Activated naive CD8-positive, alpha-beta T cell treated with anti-CD3 and anti-CD28 coated beads, Interleukin-2, amount 50 U/mL, for 24 hours (primary cell): ENCODE measurements at regions not wholly inside any gene's neighbourhood (a gene's known extent, or its start where the extent isn't known, plus 50 kb on each side); places are given as distances from the start of the nearest gene placed in this dataset.

Source experiments
- ATAC-seq: fragments of 150-1000 bp; cut with Tn5 transposase; one replicate; pipeline ENCODE4 v1.10.0; 2021
- DNase-seq: peaks from one replicate; pipeline ENCODE4 v3.0.0; 2021
- H3K27ac Mint-ChIP-seq: one replicate; pipeline ENCODE4 v1.8.0; 2021; ENCODE audit warnings: mild to moderate bottlenecking, mixed read lengths
- H3K27me3 Mint-ChIP-seq: one replicate; pipeline ENCODE4 v1.8.0; 2021; ENCODE audit warnings: mixed read lengths
- H3K36me3 Mint-ChIP-seq: one replicate; pipeline ENCODE4 v1.8.0; 2021; ENCODE audit warnings: low read depth, mixed read lengths
- H3K4me1 Mint-ChIP-seq: one replicate; pipeline ENCODE4 v1.8.0; 2021; ENCODE audit warnings: mixed read lengths
- H3K4me3 Mint-ChIP-seq: one replicate; pipeline ENCODE4 v1.8.0; 2021; ENCODE audit warnings: mild to moderate bottlenecking, moderate library complexity, mixed read lengths
- H3K9me3 Mint-ChIP-seq: one replicate; pipeline ENCODE4 v1.8.0; 2021; ENCODE audit warnings: mixed read lengths

GRCh38 chrX:15143825-15144121 is 126.1 kb downstream of the ASB9 start:
- H3K9me3 Mint-ChIP-seq = no peaks in the 10 kb centered on the region
- peaks cover 16% of the 10 kb centered on the region for H3K4me1 Mint-ChIP-seq
- H3K4me3 Mint-ChIP-seq = no peak overlapping the region
- DNase-seq (no peak), ATAC-seq (no peak)
- H3K36me3 Mint-ChIP-seq = no peaks in the 10 kb centered on the region
- H3K27me3 Mint-ChIP-seq = no peaks in the 10 kb centered on the region
- H3K27ac Mint-ChIP-seq = no peak overlapping the region

GRCh38 chrX:15143050-15143824 is 126.6 kb downstream of the ASB9 start:
- H3K4me1 Mint-ChIP-seq = peaks cover 16% of the 10 kb centered on the region
- no peaks in the 10 kb centered on the region for H3K36me3 Mint-ChIP-seq
- ATAC-seq (no peak), DNase-seq (peak; percentile 55)
- no peaks in the 10 kb centered on the region for H3K27me3 Mint-ChIP-seq
- H3K27ac Mint-ChIP-seq = peak overlapping the region; percentile 56
- H3K4me3 Mint-ChIP-seq = peak overlapping the region; percentile 46
- no peaks in the 10 kb centered on the region for H3K9me3 Mint-ChIP-seq

- Mint-ChIP-seq H3K27ac (peak overlapping the region; percentile 35), H3K36me3 (no peaks in the 10 kb centered on the region), H3K4me3 (peak overlapping the region; percentile 29), H3K4me1 (peaks cover 16% of the 10 kb centered on the region), H3K27me3 (no peaks in the 10 kb centered on the region), H3K9me3 (no peaks in the 10 kb centered on the region)
- ATAC-seq (peak; percentile 89), DNase-seq (peak; percentile 3)
Measured at GRCh38 chrX:15142084-15142715, 127.7 kb downstream of the ASB9 start.

- ATAC-seq = no peak
- Mint-ChIP-seq H3K36me3 (no peaks in the 10 kb centered on the region), H3K4me3 (no peak overlapping the region), H3K9me3 (no peaks in the 10 kb centered on the region), H3K27me3 (no peaks in the 10 kb centered on the region), H3K4me1 (peaks cover under 1% of the 10 kb centered on the region), H3K27ac (no peak overlapping the region)
- DNase-seq = no peak
Measured at GRCh38 chrX:15136795-15137194, 133.1 kb downstream of the ASB9 start.

- Mint-ChIP-seq H3K9me3 (no peaks in the 10 kb centered on the region), H3K27ac (peak overlapping the region; percentile 44), H3K4me3 (no peak overlapping the region), H3K27me3 (no peaks in the 10 kb centered on the region), H3K36me3 (no peaks in the 10 kb centered on the region), H3K4me1 (peaks cover 7% of the 10 kb centered on the region)
- peak; percentile 68 for ATAC-seq
- no peak for DNase-seq
Measured at GRCh38 chrX:15129412-15129811, 140.5 kb downstream of the ASB9 start.

GRCh38 chrX:15128861-15129260 is 141.0 kb downstream of the ASB9 start:
- H3K4me3 Mint-ChIP-seq = no peak overlapping the region
- DNase-seq (no peak), ATAC-seq (no peak)
- no peaks in the 10 kb centered on the region for H3K27me3 Mint-ChIP-seq
- H3K27ac Mint-ChIP-seq = no peak overlapping the region
- H3K9me3 Mint-ChIP-seq = no peaks in the 10 kb centered on the region
- H3K4me1 Mint-ChIP-seq = peaks cover 7% of the 10 kb centered on the region
- no peaks in the 10 kb centered on the region for H3K36me3 Mint-ChIP-seq

GRCh38 chrX:15127010-15127409 is 142.9 kb downstream of the ASB9 start:
- Mint-ChIP-seq H3K4me1 (peaks cover 7% of the 10 kb centered on the region), H3K4me3 (no peak overlapping the region), H3K9me3 (no peaks in the 10 kb centered on the region), H3K27ac (no peak overlapping the region), H3K36me3 (no peaks in the 10 kb centered on the region), H3K27me3 (no peaks in the 10 kb centered on the region)
- no peak for DNase-seq
- no peak for ATAC-seq

- no peak for ATAC-seq
- Mint-ChIP-seq H3K27ac (no peak overlapping the region), H3K9me3 (no peaks in the 10 kb centered on the region), H3K4me1 (no peaks in the 10 kb centered on the region), H3K4me3 (no peak overlapping the region), H3K27me3 (peaks cover 2% of the 10 kb centered on the region), H3K36me3 (no peaks in the 10 kb centered on the region)
- DNase-seq = no peak
Measured at GRCh38 chrX:15116900-15117299, 153.0 kb downstream of the ASB9 start.

- no peaks in the 10 kb centered on the region for H3K4me1 Mint-ChIP-seq
- ATAC-seq (no peak), DNase-seq (no peak)
- no peaks in the 10 kb centered on the region for H3K36me3 Mint-ChIP-seq
- no peaks in the 10 kb centered on the region for H3K9me3 Mint-ChIP-seq
- peaks cover 2% of the 10 kb centered on the region for H3K27me3 Mint-ChIP-seq
- H3K4me3 Mint-ChIP-seq = no peak overlapping the region
- no peak overlapping the region for H3K27ac Mint-ChIP-seq
Measured at GRCh38 chrX:15114743-15115566, 154.9 kb downstream of the ASB9 start.

- H3K4me3 Mint-ChIP-seq = no peak overlapping the region
- DNase-seq (no peak), ATAC-seq (no peak)
- H3K27ac Mint-ChIP-seq = no peak overlapping the region
- H3K9me3 Mint-ChIP-seq = no peaks in the 10 kb centered on the region
- H3K27me3 Mint-ChIP-seq = peaks cover 4% of the 10 kb centered on the region
- H3K36me3 Mint-ChIP-seq = no peaks in the 10 kb centered on the region
- peaks cover 8% of the 10 kb centered on the region for H3K4me1 Mint-ChIP-seq
Measured at GRCh38 chrX:15107367-15107988, 162.4 kb downstream of the ASB9 start.

- peaks cover 1% of the 10 kb centered on the region for H3K27me3 Mint-ChIP-seq
- DNase-seq = no peak
- H3K4me3 Mint-ChIP-seq = no peak overlapping the region
- no peaks in the 10 kb centered on the region for H3K4me1 Mint-ChIP-seq
- no peaks in the 10 kb centered on the region for H3K36me3 Mint-ChIP-seq
- no peaks in the 10 kb centered on the region for H3K9me3 Mint-ChIP-seq
- no peak overlapping the region for H3K27ac Mint-ChIP-seq
- ATAC-seq = no peak
Measured at GRCh38 chrX:15098505-15098904, 171.4 kb downstream of the ASB9 start.

GRCh38 chrX:15087747-15088146 is 182.1 kb downstream of the ASB9 start:
- H3K36me3 Mint-ChIP-seq = no peaks in the 10 kb centered on the region
- no peaks in the 10 kb centered on the region for H3K4me1 Mint-ChIP-seq
- H3K27ac Mint-ChIP-seq = no peak overlapping the region
- DNase-seq (no peak), ATAC-seq (no peak)
- H3K27me3 Mint-ChIP-seq = no peaks in the 10 kb centered on the region
- no peaks in the 10 kb centered on the region for H3K9me3 Mint-ChIP-seq
- no peak overlapping the region for H3K4me3 Mint-ChIP-seq

- Mint-ChIP-seq H3K27me3 (peaks cover 2% of the 10 kb centered on the region), H3K27ac (no peak overlapping the region), H3K4me1 (no peaks in the 10 kb centered on the region), H3K36me3 (no peaks in the 10 kb centered on the region), H3K9me3 (no peaks in the 10 kb centered on the region), H3K4me3 (no peak overlapping the region)
- ATAC-seq = no peak
- no peak for DNase-seq
Measured at GRCh38 chrX:15073313-15073712, 196.6 kb downstream of the ASB9 start.

GRCh38 chrX:15072880-15073279 is 197.0 kb downstream of the ASB9 start:
- Mint-ChIP-seq H3K27ac (no peak overlapping the region), H3K27me3 (peaks cover 2% of the 10 kb centered on the region), H3K4me1 (no peaks in the 10 kb centered on the region), H3K4me3 (no peak overlapping the region), H3K36me3 (no peaks in the 10 kb centered on the region), H3K9me3 (no peaks in the 10 kb centered on the region)
- ATAC-seq = no peak
- no peak for DNase-seq
